Middle frontal gyrus (tissue), 1 donor: ENCODE measurements at regions not wholly inside any gene's neighbourhood (a gene's known extent, or its start where the extent isn't known, plus 50 kb on each side); places are given as distances from the start of the nearest gene placed in this dataset.
"Not testable (repeated sequence)": the region's sequence is repeated elsewhere in the genome, so short reads cannot be mapped to it uniquely, and the experiment has no call there.

ENCODE experiments used
- DNase-seq: peaks from one replicate; pipeline ENCODE4 v3.0.0-alpha.2; 2015; ENCODE audit warnings: low spot score; ENCODE audit errors: extremely low spot score

GRCh38 chr6:93842178-93842577 lies 422.8 kb upstream of the EPHA7 start:
- no peak for DNase-seq

GRCh38 chr6:93835451-93836145 lies 416.2 kb upstream of the EPHA7 start:
- not testable (repeated sequence) for DNase-seq

DNA sequence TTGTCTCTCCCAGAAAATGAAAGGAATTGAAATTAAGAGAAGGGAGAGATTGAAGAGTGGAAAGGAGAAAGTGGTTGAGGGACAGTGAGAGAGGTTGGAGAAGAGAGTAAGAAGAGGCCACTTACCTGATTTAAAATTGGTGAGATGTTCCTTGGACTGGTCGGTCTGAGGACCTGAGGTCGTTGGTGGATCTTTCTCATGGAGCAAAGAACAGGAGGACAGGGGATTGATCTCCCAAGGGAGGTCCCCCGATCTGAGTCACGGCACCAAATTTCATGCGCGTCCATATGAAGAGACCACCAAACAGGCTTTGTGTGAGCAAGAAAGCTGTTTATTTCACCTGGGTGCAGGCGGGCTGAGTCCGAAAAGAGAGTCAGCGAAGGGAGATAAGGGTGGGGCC lies 415.7 kb upstream of the EPHA7 start:
- not testable (repeated sequence) for DNase-seq

- not testable (repeated sequence) for DNase-seq
Measured at GRCh38 chr6:93833326-93833725, 414.0 kb upstream of the EPHA7 start.

DNA sequence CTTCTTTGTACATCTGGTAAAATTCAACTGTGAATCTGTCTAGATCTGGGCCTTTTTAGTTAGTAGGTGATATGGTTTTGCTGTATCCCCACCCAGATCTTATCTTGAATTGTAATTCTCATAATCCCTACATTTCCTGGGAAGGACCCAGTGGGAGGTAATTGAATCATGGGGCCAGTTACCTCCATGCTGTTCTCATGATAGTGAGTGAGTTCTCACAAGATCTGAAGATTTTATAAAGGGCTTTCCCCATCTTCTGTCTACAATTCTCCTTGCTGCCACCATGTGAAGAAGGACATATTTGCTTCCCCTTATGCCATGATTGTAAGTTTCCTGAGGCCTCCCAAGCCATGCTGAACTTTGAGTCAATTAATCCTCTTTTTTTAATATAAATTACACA lies 410.4 kb upstream of the EPHA7 start:
- not testable (repeated sequence) for DNase-seq

DNA sequence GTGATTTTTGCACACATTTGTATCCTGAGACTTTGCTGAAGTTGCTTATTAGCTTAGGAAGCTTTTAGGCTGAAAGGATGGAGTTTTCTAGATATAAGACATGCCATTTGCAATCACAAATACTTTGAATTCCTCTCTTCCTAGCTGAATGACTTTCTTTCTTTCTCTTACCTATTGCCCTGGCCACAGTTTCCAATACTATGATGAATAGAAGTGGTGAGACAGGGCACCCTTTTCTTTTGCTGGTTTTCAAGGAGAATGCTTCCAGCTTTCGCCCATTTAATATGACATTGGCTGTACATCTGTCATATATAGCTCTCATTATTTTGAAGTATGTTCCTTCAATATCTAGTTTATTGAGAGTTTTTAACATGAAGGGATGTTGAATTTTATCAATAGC lies 409.6 kb upstream of the EPHA7 start:
- no peak for DNase-seq

GRCh38 chr6:93828553-93828952 lies 409.2 kb upstream of the EPHA7 start:
- no peak for DNase-seq

DNA sequence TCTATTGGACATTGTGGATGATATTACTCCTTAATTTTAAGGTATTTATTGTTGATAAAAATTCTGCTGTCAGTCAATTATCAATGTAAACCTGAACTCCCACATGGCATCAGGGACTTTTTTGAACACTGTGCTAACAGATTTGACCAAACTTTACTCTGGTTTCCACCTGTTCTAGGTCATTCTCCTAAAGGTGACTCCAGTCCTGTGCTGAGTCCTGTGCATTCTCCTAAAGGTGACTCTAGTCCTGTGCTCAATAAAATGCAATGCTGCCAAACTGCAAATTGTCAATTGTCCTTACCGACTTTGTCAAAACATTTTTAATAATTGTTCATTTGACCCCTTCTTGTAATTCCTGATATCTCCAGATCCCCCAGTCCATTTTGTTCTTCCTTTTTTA lies 408.4 kb upstream of the EPHA7 start:
- DNase-seq = no peak

- DNase-seq = no peak
Measured at GRCh38 chr6:93825950-93826349, 406.6 kb upstream of the EPHA7 start.

GRCh38 chr6:93823489-93823888 lies 404.1 kb upstream of the EPHA7 start:
- DNase-seq = no peak

- no peak for DNase-seq
Measured at GRCh38 chr6:93822434-93823265, 403.3 kb upstream of the EPHA7 start.

- DNase-seq = no peak
Measured at GRCh38 chr6:93821953-93822352, 402.6 kb upstream of the EPHA7 start.

DNA sequence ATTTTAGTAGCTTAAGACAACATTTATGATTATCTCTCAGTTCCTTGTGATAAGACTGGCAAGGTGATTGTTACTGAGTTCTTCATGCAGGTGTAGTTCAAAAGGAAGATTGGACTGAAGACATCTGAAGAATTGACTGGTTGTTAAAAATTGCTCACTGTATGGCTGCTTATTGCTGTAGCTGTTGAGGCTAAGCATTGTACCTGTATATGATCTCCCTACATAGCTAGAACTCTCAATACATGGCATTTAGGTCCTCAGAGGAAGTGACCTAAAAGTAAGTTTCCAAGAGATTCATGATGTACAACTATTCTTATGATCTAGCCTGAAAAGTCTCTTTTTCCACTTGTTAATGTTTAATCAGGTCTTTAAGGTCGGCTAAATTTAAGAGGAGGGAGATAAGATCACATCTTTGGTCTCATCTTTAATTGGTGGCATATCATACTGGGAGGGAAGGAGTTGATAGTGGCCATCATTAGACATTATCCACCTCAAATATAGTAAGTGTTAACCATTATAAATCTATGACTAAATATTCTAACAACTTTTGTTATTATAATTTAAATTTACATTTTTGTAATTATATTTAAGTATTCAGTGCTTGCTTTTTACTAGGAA lies 401.2 kb upstream of the EPHA7 start:
- DNase-seq = no peak

GRCh38 chr6:93819189-93819588 lies 399.8 kb upstream of the EPHA7 start:
- DNase-seq = no peak

DNA sequence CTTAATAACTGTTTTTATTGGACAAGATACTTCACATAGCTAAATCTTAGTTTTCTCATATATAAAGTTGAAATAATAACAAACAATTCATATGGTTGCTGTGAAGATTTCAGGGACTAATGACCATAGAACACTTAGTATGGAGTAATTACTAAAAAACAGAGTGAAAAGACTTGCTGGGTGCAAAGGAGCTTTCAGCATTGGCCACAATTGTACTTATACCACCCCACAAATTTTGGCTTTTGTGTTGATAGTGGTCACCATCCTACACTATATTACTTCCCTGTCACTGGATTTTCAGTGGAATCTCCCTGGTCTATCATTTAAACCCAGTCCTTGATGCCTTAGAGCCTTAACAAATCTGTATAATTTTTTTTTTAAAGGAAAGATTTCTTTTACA lies 398.6 kb upstream of the EPHA7 start:
- no peak for DNase-seq

DNA sequence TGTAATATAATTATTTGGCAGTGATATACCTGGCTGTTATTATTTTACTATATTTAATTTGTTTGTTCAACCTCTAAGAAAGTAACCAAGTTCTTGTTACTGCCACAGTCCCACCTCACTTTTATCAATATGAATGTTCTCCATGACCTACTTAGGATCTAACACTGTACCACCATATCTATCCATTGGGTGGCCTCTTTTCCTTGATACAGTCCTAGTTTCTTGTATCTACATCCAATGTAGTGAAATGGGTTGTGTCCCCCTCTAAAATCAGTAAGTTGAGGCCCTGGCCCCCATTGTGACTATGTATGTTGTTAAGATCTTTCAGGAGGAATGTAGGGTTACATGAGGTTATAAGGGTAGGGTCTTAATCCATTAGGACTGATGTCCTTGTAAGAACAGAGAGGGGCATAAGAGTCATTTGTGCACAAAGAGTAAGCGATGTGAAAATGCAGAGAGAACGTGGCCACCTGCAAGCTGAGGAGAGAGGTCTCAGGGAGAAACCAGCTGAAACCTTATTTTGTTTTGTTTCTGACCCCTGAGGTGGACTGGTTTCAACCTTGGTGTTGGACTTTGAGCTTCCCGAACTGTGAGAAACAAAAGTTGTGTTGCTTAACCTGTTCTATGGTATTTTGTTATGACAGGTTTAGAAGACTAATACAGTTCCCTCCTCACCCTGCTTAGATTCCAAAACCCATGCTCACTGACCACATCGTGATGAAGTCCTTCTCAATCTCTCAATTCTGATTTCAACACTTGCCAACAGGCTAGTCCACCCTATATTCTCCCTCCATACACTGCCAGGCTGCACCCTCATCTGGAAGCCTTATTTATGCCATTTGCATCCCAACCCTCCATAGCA lies 387.3 kb upstream of the EPHA7 start:
- DNase-seq = no peak

DNA sequence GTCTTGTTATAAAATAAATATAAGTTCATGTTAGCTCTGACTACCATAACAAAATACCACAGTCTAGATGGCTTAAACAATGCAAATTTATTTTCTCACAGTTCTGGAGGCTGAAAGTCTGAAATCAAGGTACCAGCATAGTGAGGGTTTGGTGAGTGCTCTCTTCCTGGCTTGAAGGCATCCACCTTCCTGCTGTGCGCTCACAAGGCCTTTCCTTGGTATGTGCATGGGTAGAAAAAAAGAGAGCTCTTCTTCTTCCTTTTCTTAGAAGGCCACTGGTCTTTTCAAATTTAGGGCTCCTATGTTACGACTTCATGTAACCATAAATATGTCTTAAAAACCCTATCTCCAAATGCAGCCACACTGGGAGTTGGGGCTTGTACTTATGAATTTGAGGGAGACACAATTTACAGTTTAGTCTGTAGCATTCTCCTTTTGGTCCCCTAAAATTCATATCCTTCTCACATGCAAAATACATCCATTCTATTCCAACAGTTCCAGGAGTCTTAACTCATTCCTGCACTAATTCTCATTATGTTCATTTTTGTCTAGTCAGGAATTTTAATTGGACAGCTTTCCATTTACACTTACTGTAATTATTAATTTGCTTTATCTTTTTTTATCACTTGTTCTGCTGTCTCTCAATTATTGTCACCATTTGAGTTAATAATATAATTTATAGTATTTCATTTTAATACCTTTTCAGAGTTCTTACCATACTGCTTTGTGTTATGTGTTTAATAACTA lies 381.9 kb upstream of the EPHA7 start:
- DNase-seq = no peak

DNA sequence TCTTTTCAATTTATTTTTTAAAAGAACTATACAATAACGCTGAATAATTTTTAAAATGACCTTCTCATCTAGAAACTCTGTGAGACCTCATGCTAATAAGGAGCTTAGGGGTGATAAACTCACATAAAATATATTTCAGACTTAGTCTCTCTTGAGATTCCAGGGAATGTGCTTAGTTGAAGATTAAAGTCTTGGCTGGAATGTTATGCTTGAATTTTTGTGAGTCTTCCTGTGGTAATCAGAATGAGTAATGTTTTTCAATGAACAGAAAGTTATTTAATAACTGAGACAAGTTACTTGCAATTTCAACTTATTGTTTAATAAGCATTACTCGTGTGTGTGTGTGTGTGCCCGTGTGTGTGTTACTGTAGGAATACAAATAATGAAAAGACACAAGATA lies 379.9 kb upstream of the EPHA7 start:
- DNase-seq = no peak

GRCh38 chr6:93794166-93794565 lies 374.8 kb upstream of the EPHA7 start:
- DNase-seq = no peak

DNA sequence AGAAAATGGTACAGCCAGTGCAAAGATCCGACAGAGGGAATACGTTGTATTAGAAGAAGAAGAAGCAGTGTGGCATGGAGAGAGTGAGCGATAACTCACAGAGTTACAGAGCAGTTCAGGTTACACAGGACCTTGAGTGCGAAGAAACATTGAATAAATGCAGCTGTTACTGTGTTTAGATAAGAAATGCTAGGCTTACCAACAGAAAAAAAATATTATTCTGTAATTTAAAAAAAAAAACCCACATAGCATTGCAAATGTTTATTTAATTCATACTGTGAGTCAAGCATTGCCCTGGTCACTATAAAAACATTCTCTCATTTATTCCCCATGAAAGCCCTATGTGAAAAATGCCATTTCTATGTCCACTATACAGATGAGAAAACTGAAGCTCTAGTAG lies 373.4 kb upstream of the EPHA7 start:
- no peak for DNase-seq

DNA sequence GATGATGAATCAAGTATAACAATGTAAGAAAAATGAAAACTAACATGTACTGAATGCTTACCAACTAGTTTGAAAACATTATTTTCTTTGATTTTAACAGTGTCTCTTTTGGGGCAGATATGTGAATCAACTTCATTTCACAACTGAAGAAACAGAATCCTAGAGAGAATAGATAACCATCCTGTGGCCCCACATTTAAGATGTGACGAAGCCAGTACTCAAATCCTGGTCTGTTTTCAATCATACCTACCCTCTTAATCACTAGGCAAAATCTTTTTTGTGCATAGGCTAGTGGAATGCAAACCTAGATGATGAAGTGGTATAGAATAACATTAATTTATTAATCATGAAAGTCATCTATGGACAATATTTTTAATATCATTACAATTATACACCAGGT lies 371.6 kb upstream of the EPHA7 start:
- DNase-seq = no peak
